D341Med (cell line): ENCODE measurements at regions not wholly inside any gene's neighbourhood (a gene's known extent, or its start where the extent isn't known, plus 50 kb on each side); places are given as distances from the start of the nearest gene placed in this dataset.

Experiments
- DNase-seq: peaks from one replicate; pipeline ENCODE4 v3.0.0; 2012; ENCODE audit warnings: low spot score

DNA sequence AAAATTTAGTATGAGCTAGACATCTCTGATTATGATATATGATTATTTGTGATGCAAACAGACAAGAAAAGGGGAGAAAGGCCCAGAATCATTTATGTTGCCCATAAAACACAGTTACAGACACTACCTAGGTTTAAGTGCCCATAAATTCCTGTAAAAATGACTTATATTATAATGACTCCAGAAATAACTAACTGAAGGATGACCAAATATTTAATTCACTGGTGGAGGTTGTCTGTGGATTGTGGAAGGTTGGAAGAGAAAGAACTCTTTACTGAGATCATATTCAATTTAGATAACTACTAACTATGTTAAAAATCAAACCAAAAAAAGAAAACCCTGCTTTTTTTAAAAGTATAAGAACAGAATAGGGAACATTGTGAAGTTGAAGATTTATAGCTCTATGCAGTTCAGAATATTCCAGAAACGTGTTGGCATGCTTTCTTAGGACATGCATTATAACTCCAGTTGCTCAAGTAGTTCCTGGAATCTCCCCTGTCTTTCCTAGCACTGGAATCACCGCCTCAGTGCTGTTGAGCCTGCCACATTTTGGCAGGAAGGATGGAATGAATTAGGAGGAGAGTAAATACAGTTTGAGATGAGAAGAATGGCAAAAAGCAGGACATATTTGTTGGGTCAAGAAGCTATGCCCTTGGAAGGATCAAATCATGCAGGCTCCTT lies 72.0 kb upstream of the PAPPA start:
- no peak for DNase-seq

DNA sequence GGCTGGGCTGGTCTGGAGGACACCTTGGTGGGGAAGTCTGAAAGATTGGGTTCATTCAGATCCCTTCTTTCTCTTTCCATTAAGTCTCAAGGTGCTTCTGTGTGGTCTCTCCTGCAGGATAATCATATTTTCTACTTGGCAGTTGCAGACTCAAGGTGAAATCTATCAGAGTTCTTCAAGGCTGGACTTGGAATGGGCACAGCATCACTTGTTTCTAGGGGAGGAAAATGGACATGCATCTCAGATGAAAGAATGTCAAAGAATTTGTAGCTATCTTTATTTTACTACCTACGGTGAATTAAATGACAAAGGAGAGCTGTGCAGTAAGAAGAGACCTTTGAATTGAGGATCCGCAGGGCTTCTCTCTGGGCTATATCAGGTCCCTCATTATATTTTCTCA lies 69.8 kb upstream of the PAPPA start:
- DNase-seq, result no peak

DNA sequence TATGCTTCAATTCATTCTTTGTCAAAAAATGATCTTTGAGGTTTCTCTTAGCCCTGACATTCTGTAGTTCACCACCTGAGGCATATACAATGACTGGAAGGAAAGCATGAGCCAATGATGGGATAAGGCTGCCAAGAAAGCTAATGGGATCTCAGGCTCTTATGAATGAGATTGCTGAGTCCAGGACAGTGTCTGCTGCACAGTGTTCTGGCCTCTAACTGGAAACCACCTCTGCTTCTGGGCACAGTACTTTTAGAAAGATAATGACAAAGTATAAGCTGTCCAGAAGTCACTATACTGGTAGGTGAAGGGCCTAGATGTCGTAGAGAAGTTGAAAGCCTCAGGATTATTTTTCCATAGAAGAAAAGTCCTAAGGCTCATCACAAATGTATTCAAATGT lies 69.1 kb upstream of the PAPPA start:
- no peak for DNase-seq

DNA sequence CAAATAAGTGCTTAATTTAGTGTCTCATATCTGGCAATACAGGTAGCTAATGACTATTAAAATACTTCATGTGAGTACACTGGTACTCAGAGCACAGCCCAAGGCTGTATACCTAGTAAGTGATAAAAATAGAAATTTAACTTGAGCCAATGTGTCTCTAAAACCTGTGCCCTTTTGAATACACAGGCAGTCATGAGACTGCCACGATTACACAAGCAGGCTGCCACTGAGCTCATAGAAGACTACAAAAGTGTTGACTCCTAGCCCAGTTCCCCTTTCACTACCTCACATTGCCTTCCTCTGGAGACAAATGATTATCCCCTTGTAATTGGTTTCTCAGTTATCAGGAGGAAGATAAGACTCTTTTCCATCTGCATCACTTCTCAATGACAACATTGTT lies 66.3 kb upstream of the PAPPA start:
- DNase-seq, result no peak

DNA sequence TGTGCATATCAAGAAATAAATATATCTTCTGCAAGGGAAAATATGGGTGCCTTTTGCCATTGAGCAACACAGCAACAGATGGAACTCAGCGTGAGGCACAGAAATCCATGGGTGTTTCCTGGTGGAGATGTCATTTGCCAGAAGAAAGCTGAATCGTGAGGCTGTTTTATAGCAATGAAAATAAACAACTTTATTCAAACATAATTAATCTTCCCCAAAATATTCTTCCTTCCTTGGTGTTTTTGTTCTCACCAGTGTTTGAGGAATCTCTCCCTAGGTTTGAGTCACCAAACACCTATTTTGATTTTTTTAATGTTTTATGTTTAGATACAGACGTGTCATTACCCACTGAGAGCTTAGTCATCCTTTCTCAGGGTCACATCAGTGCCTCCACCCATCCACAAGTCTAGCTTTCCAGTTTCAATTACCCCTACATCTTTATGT lies 65.8 kb upstream of the PAPPA start:
- DNase-seq, result no peak

DNA sequence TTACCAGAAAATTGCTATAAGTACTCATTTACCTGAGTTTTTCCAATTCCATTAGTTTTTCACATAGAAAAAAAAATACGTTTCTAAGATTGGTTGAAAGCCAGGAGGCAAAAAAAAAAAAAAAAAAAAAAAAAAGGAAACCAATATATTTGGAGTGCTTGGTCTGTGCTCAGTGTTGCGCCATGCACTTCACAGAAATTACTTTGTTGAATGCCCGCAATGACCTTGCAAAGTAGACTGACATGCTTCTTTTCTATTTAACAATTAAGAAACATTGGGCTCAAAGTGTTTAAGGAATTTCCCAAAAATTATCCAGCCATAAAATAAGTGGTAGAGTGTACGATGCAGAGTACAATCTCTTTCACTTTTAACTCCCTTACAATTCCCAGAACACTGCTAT lies 65.2 kb upstream of the PAPPA start:
- no peak for DNase-seq

DNA sequence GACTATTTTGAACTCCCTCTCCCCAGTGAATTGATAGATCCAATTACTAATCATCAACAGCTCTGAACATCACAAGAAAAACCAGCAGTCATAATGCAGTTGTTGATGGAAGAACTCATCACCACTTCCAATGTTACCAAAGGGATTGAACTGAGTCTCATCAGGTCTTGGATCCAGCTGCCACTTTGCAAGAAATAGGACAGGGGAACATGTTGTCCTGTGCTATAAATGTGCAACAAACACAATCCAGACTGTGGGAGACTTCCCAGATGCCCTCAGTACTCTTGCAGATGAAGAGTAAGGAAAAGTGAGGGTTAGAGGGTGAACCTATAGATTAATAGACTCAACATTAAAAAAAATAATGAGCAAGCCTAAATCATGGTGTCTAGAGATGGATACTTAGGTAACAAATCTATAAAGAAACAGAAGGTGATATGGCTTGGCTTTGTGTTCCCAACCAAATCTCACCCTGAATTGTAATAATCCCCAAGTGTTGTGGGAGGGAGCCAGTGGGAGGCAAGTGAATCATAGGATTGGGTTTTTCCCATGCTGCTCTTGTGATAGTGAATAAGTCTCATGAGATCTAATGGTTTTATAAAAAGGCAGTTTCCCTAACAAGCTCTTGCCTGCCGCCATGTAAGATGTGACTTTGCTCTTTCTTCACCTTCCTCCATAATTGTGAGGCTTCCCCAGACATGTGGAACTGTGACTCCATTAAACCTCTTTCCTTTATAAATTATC lies 63.4 kb upstream of the PAPPA start:
- DNase-seq, result no peak

DNA sequence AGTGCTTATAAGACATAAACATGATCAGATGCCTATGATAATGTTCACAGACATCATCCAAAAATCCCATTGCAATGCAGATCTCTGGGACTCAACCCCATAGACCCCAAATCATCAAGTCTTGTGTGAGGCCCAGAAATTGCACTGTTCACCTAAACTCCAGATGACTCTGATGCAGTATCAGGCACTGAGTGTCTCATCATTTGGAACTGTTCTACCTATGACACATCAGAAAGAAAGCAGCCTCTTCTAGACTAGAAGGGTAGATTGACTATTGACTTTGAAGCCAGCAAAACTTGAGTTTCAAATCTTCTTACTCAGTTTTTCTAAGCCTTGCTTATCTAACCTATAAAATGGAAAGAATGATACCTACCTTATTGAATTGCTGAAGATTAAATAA lies 58.7 kb upstream of the PAPPA start:
- DNase-seq, result no peak

DNA sequence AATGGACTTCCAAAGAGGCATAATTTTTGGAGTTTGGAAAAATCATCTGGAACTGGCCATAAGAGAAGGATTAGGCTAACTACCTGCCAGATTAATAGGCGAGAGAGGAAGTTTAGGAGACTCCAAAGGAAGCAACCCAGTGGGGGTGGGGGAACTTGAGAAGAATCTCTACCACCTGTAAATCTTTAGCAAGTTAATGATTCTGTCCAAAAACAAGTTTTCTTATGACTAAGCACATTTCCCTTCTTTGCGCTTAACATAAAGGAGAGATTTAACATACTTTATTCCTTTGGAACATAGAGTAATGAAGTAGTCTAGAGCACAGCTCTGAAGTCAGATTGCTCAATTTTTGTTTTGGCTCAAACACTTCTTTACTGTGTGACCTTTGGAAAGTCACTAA lies 58.2 kb upstream of the PAPPA start:
- DNase-seq, result no peak

DNA sequence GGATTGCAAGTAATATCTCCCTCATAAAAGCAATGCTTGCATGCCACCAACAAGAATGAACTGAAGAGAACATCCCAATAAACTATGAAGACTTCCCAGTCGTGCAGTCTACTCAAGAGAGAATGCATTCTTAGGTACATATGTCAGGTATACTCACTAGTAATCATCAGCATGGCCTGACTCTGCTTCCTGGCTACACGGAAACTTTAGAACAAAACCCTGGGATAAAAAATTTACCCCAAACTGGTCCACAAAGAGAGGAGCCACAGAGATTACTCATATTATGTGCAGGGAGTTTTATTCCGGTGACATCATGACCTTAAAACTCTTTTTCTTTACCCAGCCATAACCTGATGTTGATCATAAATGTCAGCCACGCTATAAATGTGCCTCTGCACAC lies 57.5 kb upstream of the PAPPA start:
- no peak for DNase-seq

DNA sequence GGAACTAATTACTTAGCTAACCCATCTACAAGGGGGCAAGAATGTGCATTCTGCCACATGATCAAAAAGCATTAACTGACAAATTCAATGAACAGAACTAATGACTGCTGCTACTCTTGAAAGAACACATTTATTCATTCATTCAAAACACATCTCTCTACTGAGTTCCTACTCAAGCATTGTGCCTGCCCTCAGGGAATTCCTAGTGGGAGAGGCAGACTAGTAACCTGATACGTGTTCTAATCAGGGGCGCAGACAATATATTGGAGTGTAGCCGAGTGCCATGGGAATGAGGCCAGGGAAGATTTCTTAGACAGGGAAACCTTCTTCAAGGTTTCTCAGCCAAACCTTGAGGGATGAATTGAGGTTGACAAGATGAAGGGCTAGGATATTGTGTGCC lies 56.7 kb upstream of the PAPPA start:
- DNase-seq, result no peak

DNA sequence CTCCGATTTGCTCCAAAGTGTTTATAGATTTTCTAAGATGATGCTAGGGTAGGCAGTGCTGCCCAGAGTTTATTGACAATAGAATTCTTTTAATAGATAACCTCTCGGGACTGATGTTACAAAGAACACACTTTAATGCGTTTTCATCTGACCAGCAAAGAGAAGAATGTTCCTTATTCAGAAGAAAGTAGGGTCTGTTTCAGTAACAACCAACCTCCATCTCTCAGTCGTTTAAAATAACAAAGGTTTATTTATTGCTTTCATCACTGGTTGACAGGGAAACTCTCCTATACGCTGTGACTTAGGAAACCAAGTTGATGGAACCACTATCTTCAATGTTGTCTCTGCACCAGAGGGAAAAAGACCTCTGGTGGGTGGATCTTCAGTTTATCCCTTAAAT lies 55.1 kb upstream of the PAPPA start:
- no peak for DNase-seq

DNA sequence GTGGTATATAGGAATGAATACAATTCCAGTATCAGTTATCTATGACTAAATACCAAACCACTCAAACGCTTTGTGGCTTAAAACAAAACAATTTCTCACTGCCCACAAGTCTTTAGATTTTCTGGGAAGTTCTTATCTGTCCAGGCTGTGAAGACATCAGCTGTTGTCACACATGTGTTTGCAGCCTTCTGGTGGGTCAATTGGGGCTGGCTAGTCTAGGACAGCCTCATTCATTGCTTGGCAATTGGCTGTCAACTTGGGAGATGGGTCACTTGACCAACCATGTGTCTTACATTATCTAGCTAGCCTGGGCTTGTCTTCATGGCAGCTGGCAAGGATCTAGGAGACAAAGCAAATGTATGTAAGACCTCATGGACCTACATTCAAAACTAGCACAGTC lies 53.8 kb upstream of the PAPPA start:
- DNase-seq, result no peak

DNA sequence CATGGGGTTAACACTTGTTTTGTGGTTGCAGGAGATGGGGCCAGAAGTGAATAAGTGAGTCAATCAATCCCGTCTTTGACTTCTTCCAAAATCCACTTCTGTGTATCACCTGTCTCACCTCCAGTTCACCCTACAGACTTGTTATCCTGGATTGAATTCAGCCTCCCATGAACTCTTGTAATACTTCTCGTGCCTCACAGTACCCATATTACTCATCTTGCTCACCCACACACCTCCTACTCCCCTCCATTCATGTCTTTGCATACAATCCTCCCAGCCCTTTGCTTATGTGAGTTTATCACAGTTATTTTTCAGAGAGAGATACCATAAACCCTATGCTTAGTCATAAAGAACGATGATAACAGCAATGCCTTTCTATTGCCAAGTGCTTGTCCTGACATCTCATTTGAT lies 52.9 kb upstream of the PAPPA start:
- DNase-seq, result no peak

DNA sequence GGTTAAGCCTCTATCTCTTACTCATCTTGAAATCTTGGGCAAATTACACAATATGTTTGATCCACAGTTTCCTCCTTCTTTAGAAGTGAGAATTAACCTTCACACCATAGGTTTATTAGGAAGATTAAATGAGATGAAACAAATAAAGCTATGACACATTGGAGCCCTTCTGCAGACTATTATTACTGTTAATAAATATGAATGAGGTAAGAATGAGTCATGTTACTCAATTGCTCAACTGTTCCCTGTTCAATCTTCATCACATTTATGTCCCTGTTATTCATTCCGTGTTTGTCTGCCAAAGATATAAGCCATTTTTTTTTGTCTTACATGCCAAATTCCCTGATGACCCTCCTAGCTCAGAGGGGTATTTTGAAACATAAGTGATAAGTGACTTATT lies 52.1 kb upstream of the PAPPA start:
- no peak for DNase-seq

DNA sequence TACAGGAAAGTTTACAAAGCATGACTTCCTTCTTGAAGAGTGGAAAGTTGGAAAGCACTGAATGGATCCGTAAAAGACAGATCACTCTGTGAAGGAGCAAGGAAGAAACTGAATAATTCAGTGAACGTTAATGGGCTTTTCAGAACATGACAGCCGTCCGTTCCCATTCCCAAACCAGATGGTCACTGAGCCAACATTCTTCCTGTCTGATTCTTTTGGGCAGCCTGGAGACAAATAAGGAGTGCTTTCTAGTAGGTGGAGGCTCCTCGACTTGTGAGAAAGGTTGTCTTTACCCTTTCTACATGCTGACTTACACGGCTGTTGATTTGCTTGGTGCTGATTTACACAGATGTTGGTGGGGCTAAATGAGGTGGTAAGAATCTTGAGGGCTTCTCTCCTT lies 51.0 kb upstream of the PAPPA start:
- no peak for DNase-seq
